ENCODE measurements at regions not wholly inside any gene's neighbourhood (a gene's known extent, or its start where the extent isn't known, plus 50 kb on each side); places are given as distances from the start of the nearest gene placed in this dataset.

- no peak for TF ChIP-seq CTCF (optimal IDR thresholded peaks at IDR 0.05 in 1 of 3, IDR thresholded peaks at IDR 0.05 in 1 of 3, conservative IDR thresholded peaks at IDR 0.05 in 1 of 3; ENCODE audit: extremely low read depth in 1 of 3, insufficient read depth in 2 of 3, low read length in 3 of 3)
- no peak for TF ChIP-seq EZH2 (IDR thresholded peaks at IDR 0.05; ENCODE audit: low read length)
Measured at GRCh38 chr2:83115155-83115554, 1343.9 kb downstream of the SUCLG1 start.
